ENCODE measurements at regions not wholly inside any gene's neighbourhood (a gene's known extent, or its start where the extent isn't known, plus 50 kb on each side); places are given as distances from the start of the nearest gene placed in this dataset.

DNA sequence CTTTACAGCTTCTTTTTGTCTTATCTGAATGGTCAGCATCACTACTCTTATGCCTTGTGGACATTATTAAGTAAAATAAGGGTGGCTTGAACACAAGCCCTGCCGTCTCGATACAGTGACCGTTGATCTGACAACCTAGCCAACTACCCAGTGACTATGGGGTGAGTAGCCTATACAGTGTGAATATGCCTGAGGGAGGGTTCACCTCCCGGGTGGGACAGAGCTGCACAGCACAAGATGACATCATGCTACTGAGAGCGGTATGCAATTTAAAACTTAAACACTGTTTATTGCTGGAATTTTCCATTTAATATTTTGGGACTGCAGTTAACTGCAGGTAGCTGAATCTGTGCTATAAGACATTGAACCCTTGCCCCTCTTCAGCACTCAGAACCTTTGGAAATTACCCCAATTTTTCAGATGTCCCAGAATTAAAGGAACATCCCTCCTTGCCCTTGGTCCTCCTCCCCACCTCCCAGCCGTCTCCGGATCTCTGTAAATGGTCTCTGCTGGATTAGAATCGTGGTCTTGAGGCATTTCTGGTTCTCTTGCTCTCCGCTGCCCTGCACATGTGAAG, 618.5 kb downstream of the PTPRU start:
- Histone ChIP-seq H3K36me3 (ENCODE audit: control insufficient read depth in 2 of 2, insufficient read depth in 2 of 2, low read length in 2 of 2) (no peaks in the 10 kb centered on the region), H3K27me3 (ENCODE audit: control insufficient read depth in 2 of 2, insufficient read depth in 2 of 2, low read length in 2 of 2) (peaks cover 0 to 4% of the 10 kb centered on the region in 2 donors), H3K4me1 (ENCODE audit: control insufficient read depth in 2 of 2, insufficient read depth in 2 of 2, low read length in 2 of 2) (no peaks in the 10 kb centered on the region), H3K9ac (ENCODE audit: low read depth in 1 of 2, low read length in 2 of 2) (no peak overlapping the region), H3K9me3 (ENCODE audit: control insufficient read depth in 2 of 2, low read length in 2 of 2) (no peaks in the 10 kb centered on the region), H3K27ac (ENCODE audit: low read depth in 2 of 2, low read length in 2 of 2) (no peak overlapping the region), H3K4me3 (ENCODE audit: low read length in 2 of 2) (no peak overlapping the region)

- Histone ChIP-seq H3K4me1 (ENCODE audit: control insufficient read depth in 2 of 2, insufficient read depth in 2 of 2, low read length in 2 of 2) (no peaks in the 10 kb centered on the region), H3K9me3 (ENCODE audit: control insufficient read depth in 2 of 2, low read length in 2 of 2) (no peaks in the 10 kb centered on the region), H3K36me3 (ENCODE audit: control insufficient read depth in 2 of 2, insufficient read depth in 2 of 2, low read length in 2 of 2) (no peaks in the 10 kb centered on the region), H3K9ac (ENCODE audit: low read depth in 1 of 2, low read length in 2 of 2) (no peak overlapping the region), H3K4me3 (ENCODE audit: low read length in 2 of 2) (no peak overlapping the region), H3K27me3 (ENCODE audit: control insufficient read depth in 2 of 2, insufficient read depth in 2 of 2, low read length in 2 of 2) (peaks cover 0 to 6% of the 10 kb centered on the region in 2 donors), H3K27ac (ENCODE audit: low read depth in 2 of 2, low read length in 2 of 2) (no peak overlapping the region)
Observed at GRCh38 chr1:29853716-29854330, 617.5 kb downstream of the PTPRU start.

- no peaks in the 10 kb centered on the region for H3K36me3 ChIP-seq (ENCODE audit: control insufficient read depth in 2 of 2, insufficient read depth in 2 of 2, low read length in 2 of 2)
- no peak overlapping the region for H3K9ac ChIP-seq (ENCODE audit: low read depth in 1 of 2, low read length in 2 of 2)
- no peaks in the 10 kb centered on the region for H3K9me3 ChIP-seq (ENCODE audit: control insufficient read depth in 2 of 2, low read length in 2 of 2)
- peaks cover 0 to 6% of the 10 kb centered on the region in 2 donors for H3K27me3 ChIP-seq (ENCODE audit: control insufficient read depth in 2 of 2, insufficient read depth in 2 of 2, low read length in 2 of 2)
- no peaks in the 10 kb centered on the region for H3K4me1 ChIP-seq (ENCODE audit: control insufficient read depth in 2 of 2, insufficient read depth in 2 of 2, low read length in 2 of 2)
- H3K4me3 ChIP-seq (ENCODE audit: low read length in 2 of 2), result no peak overlapping the region
- no peak overlapping the region for H3K27ac ChIP-seq (ENCODE audit: low read depth in 2 of 2, low read length in 2 of 2)
Observed at GRCh38 chr1:29852248-29852647, 615.9 kb downstream of the PTPRU start.

GRCh38 chr1:29851691-29852090, 615.4 kb downstream of the PTPRU start:
- Histone ChIP-seq H3K27ac (ENCODE audit: low read depth in 2 of 2, low read length in 2 of 2) (no peak overlapping the region), H3K36me3 (ENCODE audit: control insufficient read depth in 2 of 2, insufficient read depth in 2 of 2, low read length in 2 of 2) (no peaks in the 10 kb centered on the region), H3K9me3 (ENCODE audit: control insufficient read depth in 2 of 2, low read length in 2 of 2) (no peaks in the 10 kb centered on the region), H3K27me3 (ENCODE audit: control insufficient read depth in 2 of 2, insufficient read depth in 2 of 2, low read length in 2 of 2) (peaks cover 0 to 6% of the 10 kb centered on the region in 2 donors), H3K9ac (ENCODE audit: low read depth in 1 of 2, low read length in 2 of 2) (no peak overlapping the region), H3K4me1 (ENCODE audit: control insufficient read depth in 2 of 2, insufficient read depth in 2 of 2, low read length in 2 of 2) (no peaks in the 10 kb centered on the region), H3K4me3 (ENCODE audit: low read length in 2 of 2) (no peak overlapping the region)

GRCh38 chr1:29849991-29850757, 613.9 kb downstream of the PTPRU start:
- H3K27me3 ChIP-seq (ENCODE audit: control insufficient read depth in 2 of 2, insufficient read depth in 2 of 2, low read length in 2 of 2), result peaks cover 0 to 6% of the 10 kb centered on the region in 2 donors
- no peaks in the 10 kb centered on the region for H3K9me3 ChIP-seq (ENCODE audit: control insufficient read depth in 2 of 2, low read length in 2 of 2)
- H3K27ac ChIP-seq (ENCODE audit: low read depth in 2 of 2, low read length in 2 of 2), result no peak overlapping the region
- H3K4me3 ChIP-seq (ENCODE audit: low read length in 2 of 2), result no peak overlapping the region
- no peak overlapping the region for H3K9ac ChIP-seq (ENCODE audit: low read depth in 1 of 2, low read length in 2 of 2)
- H3K4me1 ChIP-seq (ENCODE audit: control insufficient read depth in 2 of 2, insufficient read depth in 2 of 2, low read length in 2 of 2), result no peaks in the 10 kb centered on the region
- no peaks in the 10 kb centered on the region for H3K36me3 ChIP-seq (ENCODE audit: control insufficient read depth in 2 of 2, insufficient read depth in 2 of 2, low read length in 2 of 2)

- H3K9ac ChIP-seq (ENCODE audit: low read depth in 1 of 2, low read length in 2 of 2), result no peak overlapping the region
- no peaks in the 10 kb centered on the region for H3K4me1 ChIP-seq (ENCODE audit: control insufficient read depth in 2 of 2, insufficient read depth in 2 of 2, low read length in 2 of 2)
- no peak overlapping the region for H3K4me3 ChIP-seq (ENCODE audit: low read length in 2 of 2)
- peaks cover 0 to 6% of the 10 kb centered on the region in 2 donors for H3K27me3 ChIP-seq (ENCODE audit: control insufficient read depth in 2 of 2, insufficient read depth in 2 of 2, low read length in 2 of 2)
- H3K9me3 ChIP-seq (ENCODE audit: control insufficient read depth in 2 of 2, low read length in 2 of 2), result no peaks in the 10 kb centered on the region
- H3K27ac ChIP-seq (ENCODE audit: low read depth in 2 of 2, low read length in 2 of 2), result no peak overlapping the region
- H3K36me3 ChIP-seq (ENCODE audit: control insufficient read depth in 2 of 2, insufficient read depth in 2 of 2, low read length in 2 of 2), result no peaks in the 10 kb centered on the region
Observed at GRCh38 chr1:29849038-29849750, 612.9 kb downstream of the PTPRU start.

- H3K9me3 ChIP-seq (ENCODE audit: control insufficient read depth in 2 of 2, low read length in 2 of 2), result peaks cover 3 to 5% of the 10 kb centered on the region in 2 donors
- H3K27me3 ChIP-seq (ENCODE audit: control insufficient read depth in 2 of 2, insufficient read depth in 2 of 2, low read length in 2 of 2), result peaks cover 0 to 3% of the 10 kb centered on the region in 2 donors
- H3K9ac ChIP-seq (ENCODE audit: low read depth in 1 of 2, low read length in 2 of 2), result no peak overlapping the region
- no peaks in the 10 kb centered on the region for H3K4me1 ChIP-seq (ENCODE audit: control insufficient read depth in 2 of 2, insufficient read depth in 2 of 2, low read length in 2 of 2)
- H3K36me3 ChIP-seq (ENCODE audit: control insufficient read depth in 2 of 2, insufficient read depth in 2 of 2, low read length in 2 of 2), result no peaks in the 10 kb centered on the region
- H3K4me3 ChIP-seq (ENCODE audit: low read length in 2 of 2), result no peak overlapping the region
- no peak overlapping the region for H3K27ac ChIP-seq (ENCODE audit: low read depth in 2 of 2, low read length in 2 of 2)
Observed at GRCh38 chr1:29845910-29846309, 609.6 kb downstream of the PTPRU start.

- H3K4me3 ChIP-seq (ENCODE audit: low read length in 2 of 2), result no peak overlapping the region
- H3K9me3 ChIP-seq (ENCODE audit: control insufficient read depth in 2 of 2, low read length in 2 of 2), result peaks cover 4 to 5% of the 10 kb centered on the region in 2 donors
- no peak overlapping the region for H3K27ac ChIP-seq (ENCODE audit: low read depth in 2 of 2, low read length in 2 of 2)
- H3K4me1 ChIP-seq (ENCODE audit: control insufficient read depth in 2 of 2, insufficient read depth in 2 of 2, low read length in 2 of 2), result no peaks in the 10 kb centered on the region
- no peak overlapping the region for H3K9ac ChIP-seq (ENCODE audit: low read depth in 1 of 2, low read length in 2 of 2)
- no peaks in the 10 kb centered on the region for H3K36me3 ChIP-seq (ENCODE audit: control insufficient read depth in 2 of 2, insufficient read depth in 2 of 2, low read length in 2 of 2)
- no peaks in the 10 kb centered on the region for H3K27me3 ChIP-seq (ENCODE audit: control insufficient read depth in 2 of 2, insufficient read depth in 2 of 2, low read length in 2 of 2)
Observed at GRCh38 chr1:29842130-29842529, 605.8 kb downstream of the PTPRU start.

DNA sequence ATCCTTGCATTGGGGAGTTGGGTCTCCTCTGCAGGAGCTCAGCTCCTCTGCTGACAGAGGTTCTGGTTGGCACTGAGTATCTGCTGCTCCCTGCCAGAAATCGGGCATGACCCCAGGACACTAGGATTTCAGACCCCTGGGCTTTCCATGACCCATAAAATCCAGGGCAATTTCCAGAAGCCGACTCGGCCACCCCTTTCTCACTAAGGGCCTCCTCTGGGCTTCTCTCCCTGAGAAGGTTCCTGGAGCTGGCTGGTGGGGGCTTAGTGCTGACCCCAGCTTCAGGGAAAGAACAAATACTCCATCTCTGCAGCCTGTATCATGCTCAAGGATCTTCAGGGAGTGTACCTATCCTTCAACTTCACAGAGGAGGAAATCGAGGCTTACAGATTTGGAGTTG, 603.4 kb downstream of the PTPRU start:
- Histone ChIP-seq H3K27me3 (ENCODE audit: control insufficient read depth in 2 of 2, insufficient read depth in 2 of 2, low read length in 2 of 2) (peaks cover 3 to 4% of the 10 kb centered on the region in 2 donors), H3K36me3 (ENCODE audit: control insufficient read depth in 2 of 2, insufficient read depth in 2 of 2, low read length in 2 of 2) (no peaks in the 10 kb centered on the region), H3K4me1 (ENCODE audit: control insufficient read depth in 2 of 2, insufficient read depth in 2 of 2, low read length in 2 of 2) (no peaks in the 10 kb centered on the region), H3K27ac (ENCODE audit: low read depth in 2 of 2, low read length in 2 of 2) (no peak overlapping the region), H3K9me3 (ENCODE audit: control insufficient read depth in 2 of 2, low read length in 2 of 2) (peaks cover 4 to 5% of the 10 kb centered on the region in 2 donors), H3K9ac (ENCODE audit: low read depth in 1 of 2, low read length in 2 of 2) (no peak overlapping the region), H3K4me3 (ENCODE audit: low read length in 2 of 2) (no peak overlapping the region)

Measured in mucosa of rectum (tissue), 2 donors.